ENCODE measurements at regions not wholly inside any gene's neighbourhood (a gene's known extent, or its start where the extent isn't known, plus 50 kb on each side); places are given as distances from the start of the nearest gene placed in this dataset.

- no peak for DNase-seq
These were observed 287.5 kb upstream of the VRK2 start for GRCh38 chr2:57759131-57759530.

GRCh38 chr2:57759822-57760300, 286.7 kb upstream of the VRK2 start:
- peak; percentile 71 for DNase-seq

- no peak for DNase-seq
These were observed 286.2 kb upstream of the VRK2 start for GRCh38 chr2:57760381-57760801.

GRCh38 chr2:57776916-57777315, 269.7 kb upstream of the VRK2 start:
- DNase-seq, result peak; percentile 21

- DNase-seq, result no peak
These were observed 264.0 kb upstream of the VRK2 start for GRCh38 chr2:57782587-57782986.

- DNase-seq, result no peak
These were observed 253.3 kb upstream of the VRK2 start for GRCh38 chr2:57793310-57793709.

- DNase-seq, result no peak
These were observed 250.1 kb upstream of the VRK2 start for GRCh38 chr2:57796527-57796926.

- no peak for DNase-seq
These were observed 248.3 kb upstream of the VRK2 start for GRCh38 chr2:57798346-57798745.

- no peak for DNase-seq
These were observed 244.4 kb upstream of the VRK2 start for GRCh38 chr2:57802243-57802642.

GRCh38 chr2:57804971-57805370, 241.6 kb upstream of the VRK2 start:
- no peak for DNase-seq

GRCh38 chr2:57806449-57806968, 240.1 kb upstream of the VRK2 start:
- DNase-seq, result no peak

GRCh38 chr2:57809230-57809629, 237.4 kb upstream of the VRK2 start:
- DNase-seq, result no peak

GRCh38 chr2:57821088-57821487, 225.5 kb upstream of the VRK2 start:
- no peak for DNase-seq

GRCh38 chr2:57828221-57828620, 218.4 kb upstream of the VRK2 start:
- no peak for DNase-seq

GRCh38 chr2:57834666-57835065, 211.9 kb upstream of the VRK2 start:
- no peak for DNase-seq

GRCh38 chr2:57842531-57842930, 204.1 kb upstream of the VRK2 start:
- DNase-seq, result no peak

GRCh38 chr2:57843158-57843557, 203.4 kb upstream of the VRK2 start:
- DNase-seq, result no peak

GRCh38 chr2:57848723-57849122, 197.9 kb upstream of the VRK2 start:
- no peak for DNase-seq

GRCh38 chr2:57849843-57850242, 196.8 kb upstream of the VRK2 start:
- no peak for DNase-seq

- no peak for DNase-seq
These were observed 196.0 kb upstream of the VRK2 start for GRCh38 chr2:57850415-57851130.

GRCh38 chr2:57855212-57855611, 191.4 kb upstream of the VRK2 start:
- DNase-seq, result no peak

- DNase-seq, result no peak
These were observed 186.9 kb upstream of the VRK2 start for GRCh38 chr2:57859755-57860154.

GRCh38 chr2:57862153-57862552, 184.5 kb upstream of the VRK2 start:
- DNase-seq, result no peak

- no peak for DNase-seq
These were observed 183.9 kb upstream of the VRK2 start for GRCh38 chr2:57862727-57863126.

- no peak for DNase-seq
These were observed 181.7 kb upstream of the VRK2 start for GRCh38 chr2:57864926-57865325.
